GM19438 (cell line): ENCODE measurements at regions not wholly inside any gene's neighbourhood (a gene's known extent, or its start where the extent isn't known, plus 50 kb on each side); places are given as distances from the start of the nearest gene placed in this dataset.
"Not testable (repeated sequence)": the region's sequence is repeated elsewhere in the genome, so short reads cannot be mapped to it uniquely, and the experiment has no call there.

Experiments used
- ATAC-seq: cut with Tn5 transposase; IDR thresholded peaks from one replicate; pipeline ENCODE4 v1.9.1; 2021; ENCODE audit warnings: low read depth; ENCODE audit not compliant: unreplicated experiment

DNA sequence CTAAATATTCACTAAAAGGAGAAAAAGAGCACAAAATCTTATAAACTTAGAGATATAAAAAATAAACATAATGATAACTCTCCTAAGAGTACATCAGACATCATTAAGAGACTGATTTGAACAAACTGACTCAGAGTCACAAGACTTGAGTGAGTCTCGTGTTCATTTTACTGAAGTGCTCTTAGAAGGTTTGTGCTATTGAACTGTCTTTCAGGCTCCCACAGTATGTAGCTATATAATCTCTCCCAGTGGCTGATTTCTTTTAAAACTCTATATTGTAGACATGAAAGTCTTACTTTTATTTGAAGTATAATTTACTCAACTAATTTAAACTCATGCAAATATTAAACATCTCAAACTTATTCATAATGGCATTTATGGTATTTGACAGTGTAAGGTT, 456.0 kb upstream of the FAM174A start:
- not testable (repeated sequence) for ATAC-seq

DNA sequence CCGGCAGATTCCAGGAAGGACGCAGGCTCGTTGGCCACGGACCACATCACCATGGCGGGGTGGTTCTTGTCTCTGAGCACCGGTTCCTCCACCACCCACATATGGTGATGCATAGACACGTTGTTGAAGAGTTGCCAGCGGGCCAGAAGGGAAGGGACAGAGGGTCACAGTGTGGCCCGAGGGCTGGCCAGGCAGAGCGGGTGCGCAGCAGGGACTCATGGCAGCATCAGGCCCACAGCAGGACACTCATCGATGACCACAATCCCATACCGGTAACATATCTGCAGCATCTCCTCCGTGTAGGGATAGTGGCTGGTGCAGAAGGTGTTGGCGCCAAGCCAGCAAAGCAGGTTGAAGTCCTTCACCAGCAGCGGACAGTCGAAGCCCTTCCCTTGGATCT, 469.2 kb upstream of the FAM174A start:
- ATAC-seq: not testable (repeated sequence)

DNA sequence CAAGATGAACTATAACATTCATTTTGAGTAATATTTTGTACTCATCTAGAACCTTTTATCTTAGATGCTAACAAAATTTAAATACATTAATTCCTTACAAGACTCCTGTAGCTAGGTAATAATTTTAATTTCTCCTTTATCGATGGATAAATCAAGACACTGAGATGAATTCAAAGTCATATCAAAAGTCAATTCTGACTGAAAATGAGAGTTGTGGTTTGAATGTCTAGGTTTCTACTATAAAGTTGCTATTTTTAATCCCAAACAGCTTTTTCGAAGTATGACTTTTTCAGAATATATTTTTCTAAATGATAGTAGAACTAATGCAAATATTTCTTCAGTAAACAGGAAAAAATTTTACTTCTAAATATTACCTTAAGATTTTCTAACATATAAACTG, 491.7 kb upstream of the FAM174A start:
- ATAC-seq: no peak

DNA sequence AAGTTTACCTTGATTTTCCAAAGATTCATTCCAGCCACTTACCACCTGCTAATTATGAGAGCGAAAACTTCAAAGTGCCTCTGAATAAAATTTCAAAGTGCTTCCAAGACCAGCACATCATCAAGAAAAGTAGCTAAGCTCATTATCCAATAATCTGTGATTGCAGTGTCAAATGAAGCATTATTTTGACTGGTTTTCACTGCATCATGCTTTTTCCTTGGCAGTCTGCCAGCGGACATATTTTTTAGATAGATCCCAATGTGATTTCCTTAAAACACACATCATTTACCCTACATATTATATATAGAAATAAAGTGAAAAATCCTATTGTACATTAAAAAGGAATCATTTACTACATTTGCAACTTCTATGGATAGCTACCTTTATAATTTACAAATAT, 508.6 kb upstream of the FAM174A start:
- no peak for ATAC-seq

DNA sequence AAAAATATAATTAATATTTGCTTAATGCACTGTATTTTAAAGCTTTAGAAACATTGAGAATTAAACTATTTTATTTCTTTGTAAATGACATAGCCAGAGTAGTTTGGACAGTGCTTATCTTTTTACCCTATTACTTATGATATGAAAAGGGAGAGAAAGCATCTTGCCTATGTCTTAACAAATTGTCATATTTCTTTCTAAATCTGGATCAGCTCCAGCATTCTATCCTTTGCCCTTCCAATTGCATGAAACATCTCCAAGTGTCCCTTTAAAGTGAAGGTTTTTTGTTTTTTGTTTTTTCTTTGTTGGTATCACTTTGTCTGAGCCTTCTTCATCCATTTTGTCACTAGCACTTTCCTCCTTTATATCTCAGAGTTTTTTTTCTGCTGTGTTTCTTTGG, 511.6 kb upstream of the FAM174A start:
- no peak for ATAC-seq

DNA sequence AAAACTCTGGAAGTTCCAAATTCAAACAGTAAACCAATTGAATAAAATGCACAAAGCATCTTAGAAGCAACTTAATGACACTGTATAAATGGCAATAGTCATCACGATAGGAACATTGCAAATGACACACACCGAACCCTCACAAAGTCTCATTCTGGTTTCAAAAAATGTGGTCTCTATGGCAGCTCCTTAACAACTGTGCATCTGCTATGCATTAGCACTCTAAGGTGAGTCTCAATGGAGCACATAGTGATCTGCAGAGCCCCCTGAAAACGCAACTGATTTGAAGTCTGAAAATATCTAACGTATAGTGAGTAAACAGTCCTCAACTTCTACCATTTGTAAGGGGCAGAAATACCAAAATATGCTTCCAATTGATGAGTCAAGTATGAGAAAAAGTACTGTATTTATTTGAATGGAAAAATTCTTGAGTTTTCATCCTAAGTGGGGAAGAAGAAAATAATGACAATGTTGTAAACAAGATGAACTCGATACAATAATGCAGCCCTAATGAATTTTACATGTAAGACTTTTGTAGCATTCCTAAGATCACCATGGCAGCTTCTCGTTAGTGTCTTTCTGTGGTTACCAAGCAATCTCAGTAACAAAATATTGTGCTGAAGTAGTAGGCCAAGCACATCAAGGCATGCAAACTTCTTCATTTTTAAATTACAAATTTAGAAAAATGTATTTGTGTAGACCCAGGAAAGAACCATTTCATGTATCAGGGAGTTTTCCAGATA, 517.5 kb upstream of the FAM174A start:
- no peak for ATAC-seq

DNA sequence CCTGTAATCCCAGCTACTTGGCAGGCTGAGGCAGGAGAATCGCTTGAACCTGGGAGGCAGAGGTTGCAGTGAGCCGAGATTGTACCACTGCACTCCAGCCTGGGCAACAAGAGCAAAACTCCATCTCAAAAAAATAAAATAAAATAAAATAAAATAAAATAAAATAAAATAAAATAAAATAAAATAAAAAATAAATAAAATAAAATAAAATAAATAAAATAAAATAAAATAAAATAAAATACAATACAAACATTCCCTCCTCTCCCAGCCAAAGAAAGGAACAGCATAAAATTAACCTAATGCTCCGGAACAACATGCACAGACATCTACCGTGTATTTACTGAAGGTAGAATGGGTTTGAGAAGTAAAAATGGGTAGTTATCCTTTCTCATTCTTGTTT, 521.9 kb upstream of the FAM174A start:
- ATAC-seq: not testable (repeated sequence)

DNA sequence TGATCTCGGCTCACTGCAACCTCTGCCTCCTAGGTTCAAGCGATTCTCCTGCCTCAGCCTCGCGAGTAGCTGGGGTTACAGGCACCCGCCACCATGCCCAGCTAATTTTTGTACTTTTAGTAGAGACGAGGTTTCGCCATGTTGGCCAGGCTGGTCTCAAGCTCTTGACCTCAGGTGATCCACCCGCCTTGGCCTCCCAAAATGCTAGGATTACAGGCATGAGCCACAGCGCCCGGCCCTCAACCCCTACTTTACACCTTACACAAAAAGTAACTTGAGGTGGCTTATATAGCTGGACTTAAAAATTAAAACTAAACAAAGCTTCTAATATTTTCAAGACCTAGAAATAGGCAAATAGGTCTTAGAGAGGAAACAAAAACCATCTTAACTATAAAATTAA, 524.0 kb upstream of the FAM174A start:
- ATAC-seq: not testable (repeated sequence)

DNA sequence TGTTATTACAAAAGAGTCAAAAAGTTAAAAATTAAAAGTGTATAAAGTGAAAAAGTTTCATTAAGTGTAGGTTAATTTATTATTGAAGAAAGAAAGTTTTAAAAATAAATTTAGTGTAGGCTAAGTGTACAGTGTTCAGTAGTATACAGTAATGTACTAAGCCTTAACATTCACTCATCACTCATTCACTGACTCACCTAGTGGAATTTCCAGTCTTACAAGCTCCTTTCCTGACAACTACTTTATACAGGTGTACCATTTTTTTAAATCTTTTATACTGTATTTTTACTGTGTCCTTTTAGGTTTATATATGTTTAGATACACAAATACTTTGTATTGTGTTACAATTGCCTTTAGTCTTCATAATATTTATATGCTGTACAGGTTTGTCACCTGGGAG, 530.2 kb upstream of the FAM174A start:
- ATAC-seq: no peak

DNA sequence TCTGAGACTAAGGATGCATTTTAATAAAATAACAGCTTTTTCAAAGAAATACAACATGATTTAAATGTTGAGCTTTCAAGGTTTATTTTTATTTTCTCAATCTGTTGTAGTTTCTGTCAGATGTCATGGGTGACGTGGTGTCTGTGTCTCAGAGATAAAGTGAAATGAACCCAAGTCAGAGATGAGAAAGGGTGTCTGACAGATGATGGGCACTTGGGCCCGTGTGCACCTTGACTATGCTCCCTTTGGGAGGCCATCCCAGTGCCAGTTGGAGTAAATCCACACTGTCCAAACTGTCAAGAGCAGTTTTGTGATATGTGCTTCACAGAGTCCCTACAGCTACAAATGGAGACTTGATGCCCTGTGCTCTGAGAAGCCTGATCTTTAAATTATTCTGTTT, 536.9 kb upstream of the FAM174A start:
- ATAC-seq: no peak

DNA sequence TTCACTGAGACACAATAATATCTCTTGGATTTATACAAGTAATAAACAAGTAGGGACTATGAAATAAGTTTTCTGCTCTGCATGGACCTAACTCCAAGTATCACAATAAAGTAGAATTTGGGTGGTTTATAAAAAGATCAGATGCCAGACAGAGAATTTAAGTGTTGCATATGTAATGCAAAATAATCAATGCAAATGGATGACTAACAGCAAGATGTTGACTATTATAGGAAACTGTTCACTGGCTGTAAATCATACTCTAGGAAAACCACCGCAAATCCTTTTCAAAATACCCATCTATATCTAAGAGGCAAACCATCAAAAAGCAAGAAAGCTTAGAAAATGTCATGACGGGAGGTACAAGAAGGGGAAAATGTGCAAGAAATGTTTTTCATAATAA, 539.8 kb upstream of the FAM174A start:
- ATAC-seq: no peak

DNA sequence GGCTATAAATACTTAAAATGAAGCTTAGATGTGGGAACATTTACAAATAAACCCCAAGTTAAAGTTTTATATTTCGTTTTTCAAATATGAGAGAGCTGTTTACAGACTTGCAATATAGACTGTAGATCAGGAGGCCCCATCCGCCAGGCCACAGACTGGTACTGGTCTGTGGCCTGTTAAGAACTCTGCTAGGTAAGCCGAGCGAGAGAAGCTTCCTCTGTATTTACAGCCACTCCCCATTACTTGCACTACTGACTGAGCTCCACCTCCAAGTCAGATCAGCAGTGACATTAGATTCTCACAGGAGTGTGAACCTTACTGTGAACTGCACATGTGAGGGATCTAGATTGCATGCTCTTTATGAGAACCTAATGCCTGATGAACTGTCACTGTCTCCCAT, 561.4 kb upstream of the FAM174A start:
- ATAC-seq: no peak

DNA sequence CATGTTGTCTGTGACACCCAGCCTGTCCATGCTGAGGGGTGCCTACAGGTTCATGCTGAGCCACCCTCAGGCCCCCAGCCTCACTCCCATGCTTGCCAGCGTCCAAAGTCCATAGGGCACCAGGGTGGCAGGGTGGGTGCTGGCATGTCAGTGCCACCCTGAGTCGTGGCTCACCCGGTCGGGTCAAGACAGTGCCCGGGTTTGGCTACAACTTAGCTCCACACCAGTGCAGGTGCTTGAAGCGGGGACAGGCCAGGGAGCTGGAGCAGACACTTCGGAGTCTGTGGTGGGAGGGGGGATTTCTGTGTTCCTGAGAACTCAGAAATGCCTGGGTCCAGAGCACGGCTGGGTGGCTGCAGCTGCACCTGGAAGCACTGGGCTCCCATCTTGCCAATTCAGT, 579.2 kb upstream of the FAM174A start:
- ATAC-seq: no peak

DNA sequence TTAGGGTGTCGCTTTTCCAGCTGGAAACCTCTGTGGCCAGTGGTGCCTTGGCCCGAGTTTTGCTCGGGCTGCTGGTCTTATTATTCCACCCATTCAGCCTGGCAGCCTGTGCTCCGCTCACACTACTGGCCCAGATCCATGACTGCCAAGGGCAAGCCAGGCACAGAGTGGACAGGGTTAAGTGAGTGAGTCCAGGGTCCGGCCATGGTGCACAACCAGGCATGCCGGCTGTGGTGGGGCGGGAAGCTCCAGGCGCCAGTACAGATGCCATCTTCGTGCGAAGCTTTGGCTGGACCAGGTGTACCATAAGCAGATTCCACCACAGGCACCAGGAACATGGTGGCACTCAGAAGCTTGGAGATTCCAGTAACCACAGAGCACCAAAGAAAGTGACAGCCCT, 580.2 kb upstream of the FAM174A start:
- ATAC-seq: no peak

DNA sequence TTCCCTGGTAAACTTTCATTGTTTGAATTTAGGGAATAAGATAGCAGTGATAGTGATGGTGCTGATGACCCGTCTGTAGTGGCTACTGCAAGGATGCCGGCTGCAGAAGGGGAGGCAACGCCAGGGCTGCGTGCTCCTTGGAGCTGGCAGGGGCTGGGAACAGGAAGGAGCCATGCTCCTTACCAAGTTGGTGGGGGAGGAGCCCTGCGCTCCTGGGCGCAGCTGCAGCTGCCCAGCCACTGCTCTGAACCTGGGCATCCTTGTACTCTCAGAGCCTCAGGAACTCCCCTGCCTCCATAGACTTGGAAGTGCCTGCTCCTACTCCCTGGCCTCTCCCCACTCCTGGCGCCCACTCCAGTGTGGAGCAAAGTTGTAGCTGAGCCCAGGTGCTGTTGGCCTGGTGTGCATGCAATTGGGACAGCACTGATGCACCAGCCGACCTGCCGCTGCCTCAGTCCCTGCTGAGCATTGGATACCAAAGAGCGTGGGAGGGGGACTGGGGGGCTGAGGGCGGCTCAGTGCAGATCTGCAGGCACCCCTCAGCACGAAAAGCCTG, 585.1 kb upstream of the FAM174A start:
- no peak for ATAC-seq

DNA sequence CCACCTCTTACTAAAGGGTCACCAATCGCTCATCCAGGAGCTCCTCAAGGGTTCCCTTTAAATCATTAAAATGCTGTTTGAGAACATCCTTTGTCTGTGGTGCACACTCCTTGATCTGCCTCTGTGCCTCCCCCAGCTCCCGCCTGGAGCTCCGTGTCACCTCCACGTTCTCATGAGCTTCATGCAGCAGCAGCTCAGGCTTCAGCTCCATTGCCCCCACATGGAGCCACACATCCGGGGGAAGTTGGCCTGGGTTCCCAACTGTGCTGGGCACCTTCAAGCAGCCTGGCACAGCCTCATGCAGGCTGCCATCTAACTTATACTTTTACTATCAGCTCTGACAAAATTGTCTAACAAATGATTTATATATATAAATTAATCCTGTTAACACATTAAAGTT, 585.8 kb upstream of the FAM174A start:
- no peak for ATAC-seq

DNA sequence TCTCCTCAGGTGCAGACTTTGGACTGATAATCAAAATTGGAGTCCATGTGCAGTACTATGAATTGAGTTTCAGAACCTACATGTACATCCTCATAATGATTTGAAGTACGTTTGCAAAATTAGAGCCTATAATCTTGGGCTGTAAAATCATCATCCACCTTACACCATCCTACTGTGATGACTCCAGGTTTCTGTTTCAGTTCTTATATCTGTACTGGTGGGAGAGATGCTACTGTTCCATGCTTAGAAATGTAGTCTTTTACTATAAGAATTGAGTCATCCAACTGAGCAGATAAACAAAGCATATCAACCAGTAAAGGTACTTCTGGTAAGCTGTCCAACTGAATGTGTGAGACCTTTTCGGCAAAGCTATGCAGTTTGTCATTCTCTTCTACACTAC, 586.3 kb upstream of the FAM174A start:
- ATAC-seq: no peak

DNA sequence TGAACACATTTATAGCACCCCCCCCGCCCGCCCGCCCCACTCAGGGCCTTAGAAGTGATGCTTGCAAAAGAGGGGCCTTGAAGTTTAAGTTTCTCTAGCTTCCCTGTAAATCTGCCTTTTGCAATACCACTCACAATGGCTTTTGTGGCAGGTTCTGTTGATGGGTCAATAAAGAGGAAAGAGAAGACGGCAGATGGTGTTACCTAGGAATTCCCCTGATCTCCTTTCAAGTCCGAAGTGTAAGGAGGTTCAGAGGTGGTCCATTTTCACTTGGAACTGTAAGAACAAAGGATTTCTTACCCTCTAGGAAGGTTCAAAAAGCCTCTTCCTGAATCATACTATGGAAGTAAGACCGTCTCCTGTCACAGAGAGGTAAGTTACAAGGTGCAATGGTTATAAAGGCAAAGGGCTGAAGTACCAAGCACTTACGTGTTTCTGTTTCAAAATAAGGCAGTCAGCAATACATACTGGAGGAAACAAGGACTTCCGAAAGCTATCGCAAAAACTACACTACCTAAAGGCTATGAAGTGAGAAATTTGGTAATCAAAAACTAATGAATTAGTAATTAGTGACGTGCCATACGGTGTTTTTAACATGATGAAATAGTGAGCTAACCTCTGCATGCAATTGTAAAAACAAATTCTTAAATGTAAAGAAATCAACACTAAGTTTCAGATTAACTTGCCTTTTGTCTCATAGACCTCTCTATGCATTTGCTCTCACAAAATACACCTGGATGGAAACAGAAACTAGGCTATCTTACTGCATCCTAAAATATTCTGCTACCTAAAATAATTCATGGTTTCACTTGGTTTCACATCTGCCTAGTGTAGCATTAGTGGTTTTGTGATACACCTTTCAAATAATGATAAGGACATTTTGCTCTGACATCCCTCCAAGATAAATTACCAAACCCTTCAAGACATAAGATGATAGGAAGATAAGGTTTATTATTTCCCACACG, 589.4 kb upstream of the FAM174A start:
- no peak for ATAC-seq

DNA sequence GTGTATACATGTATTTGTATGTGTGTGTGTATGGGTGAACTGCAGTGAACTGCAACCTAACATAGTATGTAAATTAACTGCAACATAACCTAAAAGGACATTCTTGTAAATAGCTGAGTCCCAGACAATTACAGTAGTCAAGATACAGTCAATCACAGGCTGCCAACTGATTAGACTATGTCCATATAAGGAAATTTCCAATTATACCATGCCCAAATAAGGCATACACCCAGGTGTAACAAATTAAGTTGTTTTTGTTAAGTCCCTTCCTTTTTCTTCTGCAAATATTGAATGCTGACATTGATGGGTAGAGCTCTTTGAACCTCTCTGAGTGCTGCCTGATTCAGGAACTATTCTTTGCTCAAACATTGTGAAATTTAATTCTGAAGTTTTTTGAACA, 594.6 kb upstream of the FAM174A start:
- ATAC-seq: no peak

DNA sequence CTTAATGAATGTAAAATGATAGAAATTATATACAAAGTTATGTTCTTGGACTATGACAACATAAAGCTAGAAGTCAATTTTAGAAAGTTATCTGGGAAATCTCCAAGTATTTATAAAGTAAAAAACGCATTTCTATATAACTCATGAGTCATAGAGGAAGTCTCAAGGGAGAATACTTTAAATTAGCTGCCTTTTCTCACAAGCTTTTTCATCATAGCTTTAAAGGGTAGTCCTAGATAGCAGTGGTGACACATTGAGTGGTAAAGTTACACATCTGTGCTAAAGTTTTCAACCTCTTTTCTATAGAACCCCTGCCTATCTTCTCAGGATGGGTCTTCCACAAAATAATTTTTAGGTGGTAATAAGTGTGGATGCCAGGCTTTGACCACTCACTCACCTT, 598.3 kb upstream of the FAM174A start:
- ATAC-seq: no peak

DNA sequence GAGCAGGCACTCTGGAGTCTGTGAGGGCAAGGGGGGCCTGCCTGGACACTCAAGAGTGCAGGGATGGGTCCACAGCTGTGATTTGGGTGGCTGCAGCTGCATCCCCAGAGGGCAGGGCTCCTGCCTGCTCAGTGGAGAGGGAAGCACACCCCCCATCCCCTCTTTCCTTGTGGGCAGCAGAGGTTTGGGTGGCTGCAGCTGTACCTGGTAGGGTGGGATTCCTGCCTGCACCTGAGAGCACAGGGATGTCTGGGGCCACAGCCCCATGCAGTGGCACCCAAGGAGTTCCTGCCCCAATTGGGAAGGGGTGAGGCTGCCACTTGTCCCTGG, 605.4 kb upstream of the FAM174A start:
- ATAC-seq: no peak
